ENCODE measurements at regions not wholly inside any gene's neighbourhood (a gene's known extent, or its start where the extent isn't known, plus 50 kb on each side); places are given as distances from the start of the nearest gene placed in this dataset.
A peak's percentile ranks its signal among the peaks of the same experiment; 100 is the strongest.

DNA sequence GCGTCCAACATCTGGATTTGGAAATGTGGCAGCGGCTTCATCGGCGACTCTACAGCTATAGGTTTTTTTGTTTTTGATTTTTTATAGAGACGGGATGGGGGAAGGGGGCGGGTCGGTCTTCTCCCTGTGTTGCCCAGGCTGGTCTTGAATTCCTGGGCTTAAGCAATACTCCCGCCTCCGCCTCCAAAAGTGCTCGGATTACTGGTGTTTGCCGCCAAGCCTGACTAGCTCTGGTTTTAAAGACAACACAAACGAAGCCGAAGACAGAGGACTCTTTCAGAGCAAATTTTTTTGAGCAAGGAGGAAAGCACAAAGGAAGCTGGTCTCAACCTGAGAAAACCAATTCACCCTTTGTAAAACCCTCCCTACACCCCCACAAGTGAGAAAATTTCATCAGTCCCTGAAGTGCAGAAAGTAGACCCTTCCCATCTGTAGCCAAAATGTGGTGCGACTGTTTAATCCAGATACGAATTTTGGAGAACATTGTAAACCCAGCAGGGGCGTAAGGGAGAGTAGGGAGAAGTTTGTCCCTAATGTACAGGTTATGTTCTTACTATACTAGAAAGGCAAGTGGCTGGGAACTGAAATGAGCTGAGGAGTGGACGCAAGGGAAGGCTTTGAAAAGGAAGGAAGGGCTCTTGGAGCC is 185.9 kb downstream of the TRIM27 start:
- DNase-seq, result no peak

DNA sequence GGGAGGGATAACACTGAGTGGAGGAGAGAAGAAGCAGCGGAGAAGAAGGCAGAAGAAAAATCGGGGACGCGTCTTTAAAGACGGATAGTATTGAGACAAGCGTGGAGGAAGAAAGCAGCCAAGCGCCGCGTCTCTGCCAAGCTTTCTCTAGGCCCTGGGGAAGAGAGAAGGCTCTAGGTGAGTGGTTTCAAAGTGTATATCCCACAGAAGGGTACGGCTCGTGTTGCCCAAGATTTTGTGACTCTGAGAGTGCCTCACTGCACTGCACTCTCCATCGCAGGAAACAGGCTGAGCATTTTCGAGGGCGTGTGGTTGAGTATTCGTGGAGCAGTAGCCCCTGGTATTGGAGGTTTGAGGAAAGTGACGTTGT is 185.4 kb downstream of the TRIM27 start:
- DNase-seq, result no peak

DNA sequence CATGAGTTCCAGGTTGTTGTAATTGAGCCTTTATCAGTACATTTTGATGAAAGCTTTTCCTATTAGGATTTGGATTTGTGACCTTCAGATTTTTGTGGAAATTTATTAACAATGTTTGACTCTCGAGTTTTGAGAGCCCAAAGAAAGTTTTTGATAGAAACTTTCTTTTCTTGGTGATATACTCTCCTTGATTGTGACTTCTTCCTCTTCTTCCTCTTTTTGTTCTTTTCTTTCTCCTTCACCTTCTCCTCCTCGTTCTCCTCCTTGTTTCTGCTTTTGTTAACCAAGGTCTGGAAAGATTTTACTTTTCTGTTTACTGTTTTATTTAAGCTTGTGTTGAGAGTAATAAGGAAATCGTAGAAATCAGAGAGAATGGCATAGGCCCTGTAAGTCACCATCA is 182.4 kb downstream of the TRIM27 start:
- DNase-seq, result no peak

DNA sequence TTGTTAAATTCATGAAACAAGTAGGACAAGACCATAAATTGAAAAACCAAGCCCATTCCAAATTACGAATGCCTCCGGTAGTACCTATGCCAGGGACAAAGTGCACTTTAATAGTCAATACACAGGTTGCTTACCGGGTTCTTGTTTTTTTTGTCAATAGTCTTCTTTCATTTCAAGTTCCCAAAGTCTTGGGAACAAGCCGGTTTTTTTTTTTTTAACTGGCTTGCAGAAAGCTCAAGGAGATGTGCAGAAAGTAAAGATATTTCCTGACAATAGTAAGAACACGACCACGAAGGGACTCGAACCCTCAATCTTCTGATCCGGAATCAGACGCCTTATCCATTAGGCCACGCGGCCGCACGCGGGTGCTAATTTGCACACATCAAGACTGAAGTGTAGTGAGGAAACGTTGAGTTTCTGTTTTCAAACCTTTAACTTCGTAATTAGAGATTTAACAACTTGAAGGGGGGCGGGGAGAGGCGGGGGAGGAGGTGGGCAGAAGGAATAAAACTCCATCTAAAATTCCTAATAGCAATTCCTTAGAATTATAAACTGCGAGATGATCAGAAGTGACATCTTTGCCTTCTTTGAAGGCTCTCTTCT is 181.0 kb downstream of the TRIM27 start:
- peak; percentile 47 for DNase-seq

DNA sequence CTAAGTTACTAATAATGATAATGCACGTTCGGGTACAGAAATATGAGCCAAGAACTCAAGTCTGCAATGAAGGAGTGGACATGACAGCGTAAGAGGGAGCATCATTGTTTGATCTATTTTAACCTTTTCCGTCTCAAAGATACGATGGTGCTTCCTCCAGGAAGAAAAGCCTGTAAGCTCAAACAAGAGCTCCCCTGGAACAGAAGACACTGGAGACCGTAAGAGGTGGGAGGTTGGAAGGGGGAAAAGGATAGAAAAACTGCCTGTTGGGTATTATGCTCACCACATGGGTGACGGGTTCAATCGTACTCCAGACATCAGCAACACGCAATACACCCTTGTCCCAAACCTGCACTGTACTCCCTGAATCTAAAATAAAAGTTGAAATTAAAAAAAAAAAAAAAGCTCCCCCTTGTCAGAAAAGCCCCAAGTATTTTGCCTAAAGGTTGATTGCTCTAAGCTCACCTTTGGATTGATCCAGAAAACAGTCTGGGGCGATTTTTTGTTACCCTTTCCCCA is 180.5 kb downstream of the TRIM27 start:
- DNase-seq, result no peak

DNA sequence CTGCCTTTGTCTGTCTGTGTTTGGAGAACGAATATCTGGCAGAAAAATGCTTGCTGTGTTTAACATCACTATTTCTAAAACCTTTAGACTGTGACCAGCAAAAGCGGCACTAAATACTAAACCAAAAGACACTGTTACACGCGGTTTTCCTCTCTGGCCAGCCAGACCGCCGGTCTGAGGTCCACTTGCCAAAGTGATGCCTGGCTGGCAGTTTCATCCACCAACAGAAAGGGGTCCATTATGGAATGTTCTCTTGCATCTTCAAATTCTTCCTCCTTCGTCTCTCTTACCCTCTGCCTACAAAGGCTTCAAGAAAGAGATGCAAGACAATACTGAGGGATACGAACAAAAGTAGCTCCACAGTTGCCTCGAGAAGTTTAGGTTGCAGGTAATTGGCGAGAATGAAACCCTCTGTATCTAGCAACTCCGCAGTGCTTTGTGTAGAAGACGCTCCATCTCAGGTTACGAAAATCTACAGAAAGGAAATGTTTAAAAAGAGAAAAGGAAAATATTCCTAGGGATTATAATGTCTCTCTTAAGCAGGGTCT is 176.6 kb downstream of the TRIM27 start:
- DNase-seq, result no peak

DNA sequence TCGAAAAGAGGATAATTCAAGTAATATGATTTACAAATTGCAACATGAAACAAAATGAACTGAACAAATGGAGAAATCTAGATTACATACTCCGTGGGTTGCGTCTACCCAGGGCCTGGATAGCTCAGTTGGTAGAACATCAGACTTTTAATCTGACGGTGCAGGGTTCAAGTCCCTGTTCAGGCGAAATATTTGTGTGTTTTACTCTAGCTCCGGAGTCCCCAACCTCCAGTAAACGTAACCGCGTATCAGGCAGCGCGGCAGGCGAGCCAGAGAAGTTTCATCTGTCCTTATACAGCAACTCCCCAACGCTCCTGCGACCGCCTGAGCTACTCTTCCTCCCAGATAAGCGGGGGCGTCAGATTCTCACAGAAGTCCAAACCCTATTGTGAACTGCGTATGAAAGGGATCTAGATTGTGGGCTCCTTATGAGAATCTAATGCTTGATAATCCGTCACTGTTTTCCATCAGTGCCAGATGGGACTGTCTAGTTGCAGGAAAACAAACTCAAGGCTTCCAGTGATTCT is 176.1 kb downstream of the TRIM27 start:
- DNase-seq, result peak; percentile 54

DNA sequence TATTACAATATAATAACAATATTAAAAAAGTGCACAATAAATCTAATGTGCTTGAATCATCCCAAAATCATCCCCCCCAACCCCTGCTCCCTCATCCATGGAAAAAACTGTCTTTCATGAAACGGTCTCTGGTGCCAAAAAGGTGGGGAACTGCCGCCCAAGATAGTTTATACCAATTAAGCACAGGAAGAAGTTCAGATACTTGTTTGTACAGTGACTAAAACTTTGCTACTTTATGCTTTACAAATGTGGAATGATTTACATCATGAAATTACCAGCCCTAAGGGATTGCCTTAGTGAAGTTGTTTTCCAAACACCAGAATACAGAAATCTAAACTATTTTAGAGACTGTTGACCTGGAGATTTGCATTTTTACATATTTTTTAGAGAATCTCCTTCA is 175.6 kb downstream of the TRIM27 start:
- DNase-seq, result no peak

DNA sequence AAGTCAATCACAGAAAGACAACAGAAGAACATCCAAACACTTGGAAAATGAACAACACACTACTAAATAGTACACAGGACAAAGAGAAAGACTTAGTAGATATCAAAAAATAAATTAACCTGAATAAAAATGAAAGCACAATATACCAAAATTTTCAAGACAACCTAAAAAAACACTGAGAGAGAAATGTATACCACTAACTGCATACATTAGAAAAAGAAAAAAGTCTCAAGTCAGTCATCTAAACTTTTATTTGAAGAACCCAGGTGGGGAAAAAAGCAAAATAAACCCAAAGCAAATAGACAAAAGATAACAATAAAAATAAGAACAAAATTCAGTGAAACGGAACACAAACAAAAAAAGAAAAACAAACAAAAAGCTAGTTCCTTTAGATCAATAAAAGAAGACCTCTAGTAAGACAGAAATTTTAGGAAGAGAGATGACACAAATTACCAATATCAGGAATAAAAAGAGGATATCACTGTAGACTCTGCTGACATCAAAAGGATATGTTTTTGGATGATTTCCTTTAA is 172.8 kb downstream of the TRIM27 start:
- no peak for DNase-seq

DNA sequence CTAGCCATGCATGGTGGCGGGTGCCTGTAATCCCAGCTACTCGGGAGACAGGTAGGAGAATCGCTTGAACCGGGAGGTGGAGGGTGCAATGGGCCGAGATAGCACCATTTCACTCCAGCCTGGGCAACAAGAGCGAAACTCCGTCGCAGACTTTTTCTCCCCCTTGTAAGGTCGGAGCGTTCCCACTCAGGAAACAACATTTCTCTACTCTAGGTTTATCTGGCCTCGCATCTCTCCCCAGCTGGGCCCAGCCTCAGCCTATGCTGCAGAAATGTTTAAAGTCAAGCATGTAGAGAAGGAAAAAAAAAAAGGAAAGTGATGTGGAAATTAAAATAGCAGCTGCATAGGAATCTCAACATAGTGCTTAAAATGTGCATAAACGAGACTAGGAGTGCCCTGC is 172.3 kb downstream of the TRIM27 start:
- no peak for DNase-seq

DNA sequence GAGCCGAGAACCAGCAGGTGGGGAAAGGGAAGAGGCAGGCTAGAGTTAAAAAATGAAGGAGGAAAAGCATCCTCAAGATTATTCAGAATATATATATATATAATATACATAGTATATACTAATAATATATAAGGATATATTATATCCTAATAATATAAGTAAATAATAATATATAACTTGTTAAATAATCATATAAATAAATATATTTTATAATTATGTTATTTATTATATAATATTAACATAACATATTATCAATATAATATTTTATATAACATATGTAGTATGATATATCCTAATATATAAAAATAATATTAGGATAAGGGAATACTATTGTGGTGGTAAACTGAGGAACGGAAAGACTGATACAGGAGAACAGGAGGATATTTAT is 171.8 kb downstream of the TRIM27 start:
- DNase-seq, result no peak

DNA sequence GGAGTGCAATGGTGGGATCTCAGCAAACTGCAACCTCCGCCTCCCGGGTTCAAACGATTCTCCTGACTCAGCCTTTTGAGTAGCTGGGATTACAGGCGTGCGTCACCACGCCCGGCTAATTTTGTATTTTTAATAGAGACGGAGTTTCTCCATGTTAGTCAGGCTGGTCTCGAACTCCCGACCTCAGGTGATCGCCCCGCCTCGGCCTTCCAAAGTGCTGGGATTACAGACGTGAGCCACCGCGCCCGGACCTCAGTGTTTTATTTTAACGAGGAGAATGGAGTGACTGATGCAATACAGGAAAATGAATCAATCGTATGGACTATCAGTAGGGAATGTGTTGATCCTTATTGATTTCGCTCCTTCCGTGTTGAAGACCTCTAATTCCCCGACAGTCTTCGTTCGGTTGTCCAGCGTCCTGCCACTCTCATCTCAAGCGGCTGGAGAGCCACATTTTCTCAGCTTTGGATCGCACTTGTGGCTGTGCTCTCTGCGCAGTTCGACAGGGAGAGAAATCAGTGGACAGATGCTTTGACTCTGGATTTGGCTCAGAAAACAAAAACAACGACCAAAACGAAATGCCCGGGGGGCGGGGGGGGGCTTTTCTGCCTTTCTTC is 166.2 kb downstream of the TRIM27 start:
- DNase-seq, result no peak

DNA sequence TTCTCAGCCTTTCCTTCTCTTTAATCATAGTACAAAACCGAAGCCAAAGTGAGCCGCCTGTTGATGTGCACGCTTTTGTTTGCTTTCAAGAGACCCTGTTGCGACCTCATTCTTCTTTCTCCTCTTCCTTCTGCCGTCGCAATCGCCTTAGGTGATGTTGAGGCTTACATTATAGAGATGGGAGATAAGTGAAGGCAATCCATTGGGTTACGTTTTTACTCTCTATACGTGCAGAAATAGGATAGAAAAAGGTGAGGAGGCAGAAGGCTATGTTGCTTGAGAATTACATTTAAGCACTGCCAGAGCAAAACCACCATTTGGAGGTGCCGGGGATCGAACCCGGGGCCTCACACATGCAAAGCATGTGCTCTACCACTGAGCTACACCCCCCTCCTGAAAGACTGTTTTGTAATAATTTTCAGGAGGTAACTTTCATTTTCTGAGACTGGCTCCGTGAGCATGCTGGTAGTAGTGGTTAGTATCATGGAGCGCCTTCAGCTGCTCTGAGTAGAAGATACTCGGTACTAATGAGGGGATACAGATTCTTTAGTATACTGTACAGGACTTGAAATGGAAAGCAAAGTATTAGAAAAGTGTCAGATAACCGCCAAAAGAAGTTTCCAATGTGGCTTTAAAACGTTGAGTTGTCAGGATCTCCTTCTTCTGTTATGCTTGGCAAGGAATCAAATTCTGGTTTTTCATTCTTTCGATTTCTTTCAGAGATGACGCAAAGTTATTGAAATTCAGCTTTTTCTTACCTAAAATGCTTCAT is 165.6 kb downstream of the TRIM27 start:
- peak; percentile 23 for DNase-seq

DNA sequence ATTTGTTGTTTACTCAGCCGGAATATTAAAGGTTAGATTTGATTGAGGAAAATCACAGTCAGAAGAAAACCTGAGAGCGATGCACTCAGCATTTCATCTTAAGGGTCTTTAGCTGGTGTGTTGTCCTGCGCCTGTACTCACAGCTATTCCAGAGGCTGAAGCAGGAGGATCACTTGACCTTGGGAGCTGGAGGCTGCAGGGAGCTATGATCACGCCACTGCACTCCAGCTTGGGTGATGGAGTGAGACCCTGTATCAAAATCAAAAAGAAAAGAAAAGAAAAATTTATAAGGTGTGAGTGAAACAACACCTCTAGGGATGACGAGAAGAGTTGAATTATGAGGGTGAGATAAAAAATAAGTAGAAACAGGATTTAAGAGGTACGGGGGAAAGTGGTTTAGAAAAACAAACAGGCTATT is 165.0 kb downstream of the TRIM27 start:
- DNase-seq, result no peak

DNA sequence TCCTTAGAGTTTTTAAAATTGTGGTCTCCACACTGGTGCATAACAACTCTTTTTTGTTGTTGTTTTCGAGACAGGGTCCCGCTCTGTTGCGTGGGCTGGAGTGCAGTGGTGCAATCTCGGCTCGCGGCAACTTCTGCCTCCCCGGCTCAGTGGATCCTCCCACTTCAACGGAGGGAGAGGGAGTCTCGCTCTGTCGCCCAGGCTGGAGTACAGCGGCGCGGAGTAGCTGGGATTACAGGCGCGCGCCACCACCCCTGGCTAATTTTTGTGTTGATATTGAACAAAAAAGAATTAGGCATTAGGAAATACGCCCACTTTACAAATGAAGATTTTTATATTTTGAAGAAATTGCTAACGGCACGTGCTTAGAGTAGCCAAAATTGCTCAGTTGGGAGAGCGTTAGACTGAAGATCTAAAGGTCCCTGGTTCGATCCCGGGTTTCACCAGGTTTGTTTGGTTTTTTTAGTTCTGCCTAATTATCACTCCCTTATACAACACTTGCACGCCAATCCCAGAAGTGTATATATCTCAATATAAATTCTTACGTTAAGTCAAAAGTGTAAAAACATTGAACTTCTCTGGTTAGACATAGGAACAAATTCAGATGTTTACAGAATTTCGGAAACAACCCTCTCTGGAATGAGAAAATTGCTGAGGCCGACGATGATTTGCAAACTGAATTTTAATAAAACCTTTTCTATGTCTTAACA is 159.6 kb downstream of the TRIM27 start:
- no peak for DNase-seq

DNA sequence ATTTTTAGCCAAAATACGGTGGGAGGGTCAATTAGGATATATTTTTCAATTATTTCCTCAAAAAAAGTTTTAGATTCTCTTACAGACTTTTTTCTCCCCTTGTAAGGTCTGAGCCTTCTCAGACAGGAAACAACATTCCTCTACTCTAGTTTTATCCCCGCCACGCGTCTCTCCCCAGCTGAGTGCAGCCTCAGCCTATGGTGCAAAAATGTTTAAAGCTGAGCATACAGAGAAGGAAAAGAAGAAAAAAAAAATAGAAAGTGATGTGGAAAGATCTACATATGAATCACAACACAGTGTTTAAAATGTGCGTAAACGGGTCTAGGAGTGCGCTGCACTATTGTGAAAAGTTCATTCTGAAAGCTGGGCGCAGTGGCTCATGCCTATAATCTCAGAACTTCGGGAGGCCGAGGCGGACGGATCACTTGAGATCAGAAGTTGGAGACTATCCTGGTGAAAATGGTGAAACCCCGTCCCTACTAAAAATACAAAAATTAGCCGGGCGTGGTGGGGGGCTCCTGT is 159.0 kb downstream of the TRIM27 start:
- no peak for DNase-seq

DNA sequence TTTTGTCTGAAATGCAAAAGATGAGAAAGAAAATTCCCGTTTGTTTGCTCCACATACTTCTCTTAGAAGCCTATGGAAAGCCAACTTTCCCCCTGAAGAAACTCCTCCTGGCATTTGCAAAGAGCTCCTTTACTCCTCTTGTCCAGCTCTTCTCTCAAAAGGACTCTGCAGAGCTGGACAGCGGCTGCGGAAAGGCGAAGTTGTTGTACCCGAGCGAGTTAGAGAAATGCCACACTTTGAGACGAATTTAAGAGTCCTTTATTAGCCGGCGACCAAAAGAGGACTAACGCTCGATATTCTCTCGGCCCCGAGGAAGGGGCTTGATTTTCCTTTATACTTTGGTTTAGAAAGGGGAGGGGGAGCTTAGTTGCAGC is 157.8 kb downstream of the TRIM27 start:
- DNase-seq, result no peak

DNA sequence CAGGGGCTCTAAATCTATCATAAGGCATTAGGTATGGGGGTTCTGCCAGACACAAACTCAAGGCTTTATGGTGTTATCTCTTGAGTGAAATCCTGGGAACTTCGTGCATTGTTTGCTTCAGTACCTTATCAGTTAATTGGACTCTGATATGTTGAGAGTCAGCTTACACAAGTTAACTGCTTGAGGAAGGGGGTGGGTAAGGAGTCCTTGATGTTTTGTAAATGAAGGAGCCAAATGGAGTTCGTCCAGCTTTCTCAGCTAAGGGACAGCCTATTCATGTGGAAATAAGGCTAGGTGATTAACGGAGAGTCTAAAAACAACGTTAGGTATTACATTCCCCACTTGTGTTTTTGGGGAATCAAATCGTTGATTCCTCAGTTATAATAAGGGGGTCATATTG is 157.4 kb downstream of the TRIM27 start:
- DNase-seq, result no peak

DNA sequence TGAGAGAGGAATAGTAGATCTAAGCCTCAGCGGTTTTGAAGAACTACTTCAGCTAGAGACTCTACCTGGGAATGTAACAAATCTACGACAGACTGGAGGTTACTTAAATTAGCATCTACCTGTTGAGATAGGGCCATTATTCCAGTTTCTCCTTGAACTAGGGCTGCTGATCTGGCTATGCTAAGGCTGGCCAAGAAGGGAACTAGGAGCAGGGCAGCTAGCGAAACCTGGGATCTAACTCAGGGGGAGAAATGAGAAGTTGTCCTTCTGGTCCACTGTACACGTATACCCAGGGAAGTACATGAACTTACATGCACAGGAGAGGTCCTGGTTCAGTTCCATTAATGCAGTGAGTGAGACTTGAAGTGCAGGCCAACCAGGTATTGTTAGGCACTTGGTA is 156.7 kb downstream of the TRIM27 start:
- no peak for DNase-seq

DNA sequence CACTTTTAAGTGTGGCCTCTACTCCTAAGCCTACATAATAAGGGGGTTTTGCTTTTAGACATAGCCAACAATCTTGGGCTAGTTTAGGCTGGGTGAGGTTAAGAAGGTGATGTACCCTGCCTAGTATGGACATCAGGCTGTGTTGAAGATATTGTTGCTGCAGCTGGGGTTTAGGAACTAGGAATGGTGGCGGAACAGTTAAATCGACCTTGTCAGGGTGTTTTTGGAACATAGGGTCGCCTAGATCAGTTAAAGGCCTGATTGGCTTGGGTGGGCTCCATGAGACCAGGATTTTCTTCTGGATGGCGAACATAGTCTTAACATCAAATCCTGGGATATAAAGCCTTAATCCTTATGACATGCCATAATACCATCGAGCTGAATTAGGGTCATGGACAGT is 156.1 kb downstream of the TRIM27 start:
- no peak for DNase-seq

DNA sequence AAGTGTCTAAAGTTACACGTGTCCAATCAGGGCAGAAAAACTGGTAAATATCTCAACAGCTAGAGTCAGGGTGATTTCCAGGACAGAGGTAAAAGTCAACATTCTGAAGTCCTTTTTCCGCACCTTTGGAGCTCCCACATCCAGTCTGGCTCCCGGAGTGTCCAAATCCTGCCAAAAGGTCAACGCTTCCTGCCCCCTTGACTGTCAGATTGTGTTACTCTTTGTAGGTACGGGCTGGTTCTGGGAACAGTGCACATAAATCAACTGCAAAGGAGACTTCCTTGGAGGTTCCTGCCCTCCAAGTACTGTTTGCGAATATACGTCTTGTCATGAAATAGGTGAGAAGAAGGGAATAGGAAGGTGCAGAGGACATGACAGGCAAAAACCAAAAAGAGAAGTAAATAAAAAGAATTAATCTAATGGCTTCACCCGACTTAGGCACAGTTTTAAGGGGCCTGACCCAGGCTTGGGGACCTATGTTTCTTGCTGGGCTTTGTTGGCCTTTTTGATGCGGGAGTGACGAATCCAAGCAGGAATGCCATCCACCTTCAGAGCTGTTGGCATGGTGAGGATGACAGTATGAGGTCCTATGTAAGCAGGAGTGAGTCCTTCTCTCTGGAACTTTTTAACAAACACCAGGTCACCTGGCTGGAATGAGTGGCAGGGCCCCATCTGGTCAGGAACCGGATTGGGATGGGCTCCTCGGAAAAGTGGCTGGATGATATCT is 155.4 kb downstream of the TRIM27 start:
- DNase-seq, result no peak
